ENCODE measurements at regions not wholly inside any gene's neighbourhood (a gene's known extent, or its start where the extent isn't known, plus 50 kb on each side); places are given as distances from the start of the nearest gene placed in this dataset.

- TF ChIP-seq ZFX (IDR thresholded peaks at IDR 0.05) (no peak), CTCF (conservative IDR thresholded peaks at IDR 0.05) (no peak)
- no peak overlapping the region for H3K27ac ChIP-seq
Measured at GRCh38 chr22:22978637-22979036, 91.0 kb downstream of the IGLL5 start.

- H3K27ac ChIP-seq: no peak overlapping the region
- TF ChIP-seq CTCF (conservative IDR thresholded peaks at IDR 0.05): no peak
- no peak for TF ChIP-seq ZFX (IDR thresholded peaks at IDR 0.05)
Measured at GRCh38 chr22:22979121-22979724, 91.1 kb upstream of the GNAZ start.

GRCh38 chr22:22979954-22980353 is 90.4 kb upstream of the GNAZ start:
- H3K27ac ChIP-seq: no peak overlapping the region
- no peak for TF ChIP-seq CTCF (conservative IDR thresholded peaks at IDR 0.05)
- TF ChIP-seq ZFX (IDR thresholded peaks at IDR 0.05): no peak

GRCh38 chr22:22981670-22982571 is 88.4 kb upstream of the GNAZ start:
- no peak overlapping the region for H3K27ac ChIP-seq
- TF ChIP-seq ZFX (IDR thresholded peaks at IDR 0.05) (no peak), CTCF (conservative IDR thresholded peaks at IDR 0.05) (no peak)

- H3K27ac ChIP-seq: no peak overlapping the region
- TF ChIP-seq ZFX (IDR thresholded peaks at IDR 0.05): no peak
- no peak for TF ChIP-seq CTCF (conservative IDR thresholded peaks at IDR 0.05)
Measured at GRCh38 chr22:22982616-22983015, 87.7 kb upstream of the GNAZ start.

GRCh38 chr22:22983123-22983522 is 87.2 kb upstream of the GNAZ start:
- TF ChIP-seq ZFX (IDR thresholded peaks at IDR 0.05): no peak
- no peak for TF ChIP-seq CTCF (conservative IDR thresholded peaks at IDR 0.05)
- H3K27ac ChIP-seq: no peak overlapping the region

GRCh38 chr22:22983816-22984215 is 86.5 kb upstream of the GNAZ start:
- TF ChIP-seq CTCF (conservative IDR thresholded peaks at IDR 0.05) (no peak), ZFX (IDR thresholded peaks at IDR 0.05) (no peak)
- no peak overlapping the region for H3K27ac ChIP-seq

Measured in C4-2B (cell line).